HG03460 (cell line): ENCODE measurements at regions not wholly inside any gene's neighbourhood (a gene's known extent, or its start where the extent isn't known, plus 50 kb on each side); places are given as distances from the start of the nearest gene placed in this dataset.

Source experiments
- ATAC-seq: cut with Tn5 transposase; IDR thresholded peaks from one replicate; pipeline ENCODE4 v1.9.1; 2021; ENCODE audit not compliant: unreplicated experiment

GRCh38 chr5:8457187-8458037 is 588.5 kb downstream of the MTRR start:
- ATAC-seq = peak; percentile 94

- ATAC-seq = peak; percentile 16
Measured at GRCh38 chr5:8458038-8458383, 589.1 kb downstream of the MTRR start.

GRCh38 chr5:8461543-8461942 is 592.6 kb downstream of the MTRR start:
- no peak for ATAC-seq

- ATAC-seq = no peak
Measured at GRCh38 chr5:8462565-8462964, 593.6 kb downstream of the MTRR start.

- no peak for ATAC-seq
Measured at GRCh38 chr5:8470489-8470888, 601.5 kb downstream of the MTRR start.

- no peak for ATAC-seq
Measured at GRCh38 chr5:8471581-8471980, 602.6 kb downstream of the MTRR start.

- ATAC-seq = no peak
Measured at GRCh38 chr5:8473016-8473415, 604.1 kb downstream of the MTRR start.

- ATAC-seq = no peak
Measured at GRCh38 chr5:8473827-8474568, 605.0 kb downstream of the MTRR start.

GRCh38 chr5:8474569-8474930 is 605.6 kb downstream of the MTRR start:
- ATAC-seq = no peak

GRCh38 chr5:8478326-8478725 is 609.4 kb downstream of the MTRR start:
- ATAC-seq = no peak

- ATAC-seq = no peak
Measured at GRCh38 chr5:8481007-8481406, 612.1 kb downstream of the MTRR start.

GRCh38 chr5:8491254-8491653 is 622.3 kb downstream of the MTRR start:
- no peak for ATAC-seq

- ATAC-seq = no peak
Measured at GRCh38 chr5:8493176-8493575, 624.2 kb downstream of the MTRR start.

GRCh38 chr5:8500426-8500825 is 631.5 kb downstream of the MTRR start:
- ATAC-seq = no peak

- ATAC-seq = no peak
Measured at GRCh38 chr5:8505196-8505595, 636.2 kb downstream of the MTRR start.

GRCh38 chr5:8508231-8508630 is 639.3 kb downstream of the MTRR start:
- no peak for ATAC-seq

- ATAC-seq = no peak
Measured at GRCh38 chr5:8516356-8516755, 647.4 kb downstream of the MTRR start.

- ATAC-seq = no peak
Measured at GRCh38 chr5:8517456-8517855, 648.5 kb downstream of the MTRR start.

- ATAC-seq = no peak
Measured at GRCh38 chr5:8520917-8521316, 652.0 kb downstream of the MTRR start.

GRCh38 chr5:8521991-8522390 is 653.0 kb downstream of the MTRR start:
- no peak for ATAC-seq

- ATAC-seq = no peak
Measured at GRCh38 chr5:8522646-8523045, 653.7 kb downstream of the MTRR start.

GRCh38 chr5:8523501-8523900 is 654.6 kb downstream of the MTRR start:
- no peak for ATAC-seq

GRCh38 chr5:8525819-8526218 is 656.9 kb downstream of the MTRR start:
- ATAC-seq = no peak
